Neuronal stem cell (in vitro differentiated cells): ENCODE measurements at regions not wholly inside any gene's neighbourhood (a gene's known extent, or its start where the extent isn't known, plus 50 kb on each side); places are given as distances from the start of the nearest gene placed in this dataset.

Experiments used
- DNase-seq: peaks from one replicate; pipeline ENCODE4 v3.0.0-alpha.2; 2013; ENCODE audit warnings: low spot score
- H2AFZ ChIP-seq: one replicate; pipeline ENCODE4 v1.6.1; 2013; ENCODE audit warnings: mild to moderate bottlenecking, low read length, inconsistent platforms
- H2AK5ac ChIP-seq: 2 replicates; pipeline ENCODE4 v1.6.1; 2013; ENCODE audit warnings: low read depth, mild to moderate bottlenecking, inconsistent platforms, low read length, moderate library complexity, mixed read lengths
- H2BK120ac ChIP-seq: 2 replicates; pipeline ENCODE4 v1.6.1; 2013; ENCODE audit warnings: low read depth, mild to moderate bottlenecking, inconsistent platforms, low read length, moderate library complexity, mixed read lengths
- H2BK12ac ChIP-seq: one replicate; pipeline ENCODE4 v1.6.1; 2013; ENCODE audit warnings: low read length, inconsistent platforms
- H2BK15ac ChIP-seq: 2 replicates; pipeline ENCODE4 v1.6.1; 2013; ENCODE audit warnings: mild to moderate bottlenecking, low read length, inconsistent platforms, mixed read lengths
- H2BK5ac ChIP-seq: one replicate; pipeline ENCODE4 v1.6.1; 2013; ENCODE audit warnings: inconsistent platforms, mild to moderate bottlenecking, low read length, moderate library complexity
- H3K14ac ChIP-seq: one replicate; pipeline ENCODE4 v1.6.1; 2013; ENCODE audit warnings: low read length, inconsistent platforms
- H3K18ac ChIP-seq: 2 replicates; pipeline ENCODE4 v1.6.1; 2013; ENCODE audit warnings: low read length, inconsistent platforms
- H3K23ac ChIP-seq: 2 replicates; pipeline ENCODE4 v1.6.1; 2013; ENCODE audit warnings: low read depth, mild to moderate bottlenecking, mixed read lengths, low read length, inconsistent platforms; ENCODE audit not compliant: poor library complexity
- H3K27ac ChIP-seq: replicated peaks from 3 replicates; pipeline ENCODE4 v1.5.1; 2013; ENCODE audit warnings: low read length, inconsistent platforms
- H3K27me3 ChIP-seq, 3 experiments: 2 replicates each; pipeline ENCODE4 v1.6.1; 2013; ENCODE audit warnings: low read length in 3 of 3, mild to moderate bottlenecking in 2 of 3, inconsistent platforms in 1 of 3, low read depth in 1 of 3, mixed read lengths in 1 of 3, moderate library complexity in 1 of 3; ENCODE audit not compliant: control insufficient read depth in 3 of 3, insufficient read depth in 3 of 3
- H3K36me3 ChIP-seq, 2 donors: replicated peaks in 1 of 2; 2 replicates each; pipeline ENCODE4 v1.6.1; 2013; ENCODE audit warnings: low read length in 2 of 2; ENCODE audit not compliant: control insufficient read depth in 2 of 2, insufficient read depth in 2 of 2
- H3K4ac ChIP-seq: 2 replicates; pipeline ENCODE4 v1.6.1; 2013; ENCODE audit warnings: inconsistent platforms, mild to moderate bottlenecking, low read length, moderate library complexity
- H3K4me1 ChIP-seq, 2 donors: 1 replicate in 1 of 2; 2 replicates in 1 of 2; pipeline ENCODE4 v1.6.1; 2013; ENCODE audit warnings: low read length in 2 of 2, low read depth in 1 of 2; ENCODE audit not compliant: control insufficient read depth in 2 of 2, insufficient read depth in 1 of 2
- H3K4me2 ChIP-seq: one replicate; pipeline ENCODE4 v1.6.1; 2013; ENCODE audit warnings: mild to moderate bottlenecking, low read length, inconsistent platforms; ENCODE audit not compliant: insufficient read depth, poor library complexity, severe bottlenecking
- H3K4me3 ChIP-seq, 2 donors: 2 replicates each; pipeline ENCODE4 v1.5.1; 2013; ENCODE audit warnings: low read length in 2 of 2, mild to moderate bottlenecking in 2 of 2, inconsistent platforms in 1 of 2, moderate library complexity in 1 of 2
- H3K79me1 ChIP-seq: one replicate; pipeline ENCODE4 v1.6.1; 2013; ENCODE audit warnings: low read depth, mild to moderate bottlenecking, inconsistent platforms, low read length, moderate library complexity
- H3K9ac ChIP-seq: one replicate; pipeline ENCODE4 v1.6.1; 2013; ENCODE audit warnings: mild to moderate bottlenecking, low read depth, low read length, inconsistent platforms; ENCODE audit not compliant: poor library complexity
- H3K9me3 ChIP-seq, 2 donors: replicated peaks in 1 of 2; 2 replicates each; pipeline versions ENCODE3 to v1.6.1; 2013; ENCODE audit warnings: low read length in 2 of 2, mild to moderate bottlenecking in 2 of 2, inconsistent platforms in 1 of 2, low read depth in 1 of 2, mixed read lengths in 1 of 2, moderate library complexity in 1 of 2; ENCODE audit not compliant: control insufficient read depth in 2 of 2, insufficient read depth in 1 of 2
- H4K8ac ChIP-seq: one replicate; pipeline ENCODE4 v1.6.1; 2013; ENCODE audit warnings: low read depth, mild to moderate bottlenecking, inconsistent platforms, low read length, moderate library complexity
- H4K91ac ChIP-seq: one replicate; pipeline ENCODE4 v1.6.1; 2013; ENCODE audit warnings: low read length, low read depth, mild to moderate bottlenecking, inconsistent platforms; ENCODE audit not compliant: poor library complexity
- WGBS, 2 donors: extraction: QIAGEN DNeasy Blood & Tissue Kit; methylation state at CpG; one replicate each; pipeline ENCODE4 v1.1.7; 2013; ENCODE audit warnings: missing lambda C conversion rate in 2 of 2, mixed read lengths in 1 of 2; ENCODE audit not compliant: insufficient read length in 2 of 2, insufficient replicate concordance in 1 of 2; ENCODE audit errors: extremely low coverage in 2 of 2; 5-methylcytosine and 5-hydroxymethylcytosine counted together

DNA sequence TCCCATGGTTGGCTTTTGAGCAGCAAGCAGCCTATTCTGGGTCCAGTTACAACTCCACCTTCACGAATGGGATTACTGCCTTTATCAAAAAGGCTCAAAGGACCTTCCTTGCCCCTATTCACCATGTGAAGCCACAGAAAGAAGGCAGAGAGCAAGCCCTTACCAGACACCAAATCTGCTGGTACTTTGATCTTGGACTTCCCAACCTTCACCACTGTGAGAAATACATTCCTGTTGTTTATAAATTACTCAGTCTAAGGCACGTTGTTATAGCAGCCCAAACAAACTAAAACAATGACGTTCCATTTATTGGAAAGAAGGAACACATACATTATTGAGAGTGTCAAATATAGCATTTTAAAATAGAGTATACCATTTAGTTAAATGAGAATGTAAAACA is 1557.9 kb downstream of the PLA2G4A start:
- H3K27ac ChIP-seq, result no peak overlapping the region

DNA sequence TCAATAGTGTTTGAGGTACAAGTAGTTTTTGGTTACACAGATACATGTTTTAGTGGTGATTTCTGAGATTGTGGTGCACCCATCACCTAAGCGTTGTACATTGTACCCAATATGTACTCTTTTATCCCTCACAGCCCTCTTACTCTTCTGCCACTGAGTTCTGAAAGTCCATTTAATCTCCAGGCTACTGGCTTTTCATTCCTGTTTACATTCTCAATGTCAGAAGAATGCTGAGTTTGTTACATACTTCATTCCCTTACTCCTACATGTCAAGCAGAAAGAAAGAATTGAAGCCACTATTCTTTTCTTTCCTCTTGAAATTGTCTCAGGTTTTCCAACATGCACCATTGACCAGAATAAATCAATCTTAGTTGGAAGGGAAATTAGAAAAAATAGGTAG is 1565.9 kb downstream of the PLA2G4A start:
- Histone ChIP-seq H2BK120ac (no peak overlapping the region), H3K36me3 (no peaks in the 10 kb centered on the region), H2BK15ac (no peak overlapping the region), H3K27ac (no peak overlapping the region), H3K9me3 (no peaks in the 10 kb centered on the region), H2BK5ac (no peak overlapping the region), H2AFZ (no peak overlapping the region), H2AK5ac (no peak overlapping the region), H3K4me3 (no peak overlapping the region), H3K79me1 (no peaks in the 10 kb centered on the region), H3K18ac (no peak overlapping the region), H3K27me3 (no peaks in the 10 kb centered on the region), H4K91ac (no peak overlapping the region), H3K23ac (no peak overlapping the region), H3K14ac (no peak overlapping the region), H3K4me1 (no peaks in the 10 kb centered on the region), H3K4ac (no peak overlapping the region), H3K4me2 (no peak overlapping the region), H2BK12ac (no peak overlapping the region), H4K8ac (no peak overlapping the region), H3K9ac (no peak overlapping the region)
- DNase-seq, result no peak
- no CpG with 5 or more reads among the region's 1 CpG for WGBS, 2 donors

More for the DNA sequence above, 1557.9 kb downstream of the PLA2G4A start:
- Histone ChIP-seq H2BK120ac (no peak overlapping the region), H3K14ac (no peak overlapping the region), H3K23ac (no peak overlapping the region), H2AFZ (no peak overlapping the region), H3K36me3 (no peaks in the 10 kb centered on the region), H3K18ac (no peak overlapping the region), H3K4me3 (no peak overlapping the region), H3K9ac (no peak overlapping the region), H3K4ac (no peak overlapping the region), H4K8ac (no peak overlapping the region), H2BK5ac (no peak overlapping the region), H3K9me3 (no peaks in the 10 kb centered on the region), H2BK12ac (no peak overlapping the region), H2AK5ac (no peak overlapping the region), H3K79me1 (no peaks in the 10 kb centered on the region), H4K91ac (no peak overlapping the region), H3K27me3 (no peaks in the 10 kb centered on the region), H2BK15ac (no peak overlapping the region), H3K4me2 (no peak overlapping the region), H3K4me1 (no peaks in the 10 kb centered on the region)
- no CpG with 5 or more reads among the region's 3 CpGs for WGBS, 2 donors
- DNase-seq, result no peak

- no peak overlapping the region for H3K18ac ChIP-seq
- DNase-seq, result no peak
- H3K4me3 ChIP-seq, result no peak overlapping the region
- H2BK12ac ChIP-seq, result no peak overlapping the region
- WGBS, 2 donors, result no CpG with 5 or more reads among the region's 2 CpGs
- peaks cover 0 to 3% of the 10 kb centered on the region in 2 donors for H3K9me3 ChIP-seq
- no peaks in the 10 kb centered on the region for H3K4me1 ChIP-seq
- H2BK120ac ChIP-seq, result no peak overlapping the region
- H2BK5ac ChIP-seq, result no peak overlapping the region
- no peak overlapping the region for H3K23ac ChIP-seq
- H3K79me1 ChIP-seq, result no peaks in the 10 kb centered on the region
- no peaks in the 10 kb centered on the region for H3K27me3 ChIP-seq
- no peak overlapping the region for H3K9ac ChIP-seq
- H3K4ac ChIP-seq, result no peak overlapping the region
- H3K27ac ChIP-seq, result no peak overlapping the region
- H3K4me2 ChIP-seq, result no peak overlapping the region
- H4K8ac ChIP-seq, result no peak overlapping the region
- H2BK15ac ChIP-seq, result no peak overlapping the region
- H2AFZ ChIP-seq, result peak overlapping the region; percentile 11
- H3K36me3 ChIP-seq, result no peaks in the 10 kb centered on the region
- H3K14ac ChIP-seq, result no peak overlapping the region
- H4K91ac ChIP-seq, result no peak overlapping the region
- H2AK5ac ChIP-seq, result no peak overlapping the region
Observed at GRCh38 chr1:188397521-188397920, 1568.8 kb downstream of the PLA2G4A start.

GRCh38 chr1:188402986-188403385 is 1574.2 kb downstream of the PLA2G4A start:
- Histone ChIP-seq H3K18ac (no peak overlapping the region), H3K36me3 (no peaks in the 10 kb centered on the region), H2BK120ac (no peak overlapping the region), H3K27me3 (no peaks in the 10 kb centered on the region), H4K8ac (no peak overlapping the region), H3K14ac (no peak overlapping the region), H3K27ac (no peak overlapping the region), H3K4me1 (no peaks in the 10 kb centered on the region), H2AFZ (no peak overlapping the region), H3K4me2 (no peak overlapping the region), H3K9me3 (peaks cover 0 to 3% of the 10 kb centered on the region in 2 donors), H2BK5ac (no peak overlapping the region), H2BK12ac (no peak overlapping the region), H3K9ac (no peak overlapping the region), H2BK15ac (no peak overlapping the region), H3K4me3 (no peak overlapping the region), H4K91ac (no peak overlapping the region), H3K4ac (no peak overlapping the region), H3K79me1 (no peaks in the 10 kb centered on the region), H2AK5ac (no peak overlapping the region), H3K23ac (no peak overlapping the region)
- no peak for DNase-seq
- no CpG with 5 or more reads among the region's 3 CpGs for WGBS, 2 donors
